Dermis blood vessel endothelial cell (primary cell): ENCODE measurements at regions not wholly inside any gene's neighbourhood (a gene's known extent, or its start where the extent isn't known, plus 50 kb on each side); places are given as distances from the start of the nearest gene placed in this dataset.
"Not testable (repeated sequence)": the region's sequence is repeated elsewhere in the genome, so short reads cannot be mapped to it uniquely, and the experiment has no call there.

Experiments used
- DNase-seq: peaks from one replicate; pipeline ENCODE4 v3.0.0; 2010

DNA sequence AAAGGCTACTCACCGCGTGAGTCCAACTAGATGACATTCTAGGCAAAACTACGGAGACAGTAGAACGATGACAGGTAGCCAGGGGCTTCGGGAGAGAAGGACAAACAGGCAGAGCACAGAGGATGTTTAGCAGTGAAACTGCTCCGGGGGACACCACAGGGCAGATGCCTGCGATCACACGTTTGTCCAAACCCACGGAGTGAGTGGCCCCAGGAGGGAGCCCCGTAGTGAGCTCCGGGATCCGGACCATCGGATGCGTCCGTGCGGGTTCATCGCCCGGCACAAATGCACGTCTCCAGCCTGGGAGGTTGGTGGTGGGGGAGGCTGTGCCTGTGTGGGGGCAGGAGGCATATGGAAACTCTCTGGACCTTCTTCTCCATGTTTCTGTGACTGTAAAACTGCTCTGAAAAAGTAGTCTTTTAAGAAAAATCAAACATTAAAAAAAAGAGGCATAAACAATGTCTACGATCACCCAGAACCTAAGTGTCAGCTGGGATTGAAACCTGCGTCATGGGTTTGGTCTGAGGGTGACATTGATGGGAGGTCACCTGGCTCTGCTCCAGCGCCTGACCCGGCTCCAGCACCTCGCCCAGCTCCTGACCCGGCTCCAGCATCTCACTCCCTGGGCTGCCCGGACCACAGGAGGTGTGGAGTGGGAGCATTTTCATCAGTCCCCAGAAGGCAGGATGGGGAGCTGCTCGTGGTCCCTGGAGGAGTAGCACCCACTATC lies 83.0 kb upstream of the CTDP1 start:
- no peak for DNase-seq

DNA sequence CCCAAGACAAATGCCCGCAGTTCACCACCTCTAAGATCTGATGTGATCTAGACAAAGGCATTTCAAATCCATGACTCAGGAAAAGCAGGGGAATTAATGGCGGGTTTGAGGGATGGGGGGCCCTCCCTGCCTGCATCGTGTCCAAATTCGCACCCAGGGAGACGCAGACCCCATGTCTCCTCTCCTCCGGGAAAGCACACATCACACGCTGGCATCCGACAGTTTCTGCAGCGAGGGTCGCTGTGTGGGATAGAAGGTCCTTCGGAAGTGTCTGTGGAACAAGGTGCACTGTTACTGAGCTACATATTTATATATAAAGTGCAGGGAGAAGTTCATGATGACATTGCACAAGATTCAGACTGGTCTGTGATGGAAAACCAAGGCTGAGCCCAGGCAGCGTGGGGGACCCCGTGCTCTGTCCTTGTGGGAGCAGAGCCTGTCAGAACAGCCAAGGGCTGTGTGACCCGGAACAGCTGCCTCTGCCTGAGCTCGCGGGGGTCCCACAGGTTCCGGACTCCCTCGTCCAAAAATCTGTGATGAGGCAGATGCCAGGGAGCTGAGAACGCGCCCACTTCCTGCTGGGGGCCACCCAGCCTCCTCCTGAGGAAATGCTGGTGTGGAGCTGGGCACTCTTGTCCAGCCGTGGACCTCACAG lies 82.3 kb upstream of the CTDP1 start:
- DNase-seq: no peak

DNA sequence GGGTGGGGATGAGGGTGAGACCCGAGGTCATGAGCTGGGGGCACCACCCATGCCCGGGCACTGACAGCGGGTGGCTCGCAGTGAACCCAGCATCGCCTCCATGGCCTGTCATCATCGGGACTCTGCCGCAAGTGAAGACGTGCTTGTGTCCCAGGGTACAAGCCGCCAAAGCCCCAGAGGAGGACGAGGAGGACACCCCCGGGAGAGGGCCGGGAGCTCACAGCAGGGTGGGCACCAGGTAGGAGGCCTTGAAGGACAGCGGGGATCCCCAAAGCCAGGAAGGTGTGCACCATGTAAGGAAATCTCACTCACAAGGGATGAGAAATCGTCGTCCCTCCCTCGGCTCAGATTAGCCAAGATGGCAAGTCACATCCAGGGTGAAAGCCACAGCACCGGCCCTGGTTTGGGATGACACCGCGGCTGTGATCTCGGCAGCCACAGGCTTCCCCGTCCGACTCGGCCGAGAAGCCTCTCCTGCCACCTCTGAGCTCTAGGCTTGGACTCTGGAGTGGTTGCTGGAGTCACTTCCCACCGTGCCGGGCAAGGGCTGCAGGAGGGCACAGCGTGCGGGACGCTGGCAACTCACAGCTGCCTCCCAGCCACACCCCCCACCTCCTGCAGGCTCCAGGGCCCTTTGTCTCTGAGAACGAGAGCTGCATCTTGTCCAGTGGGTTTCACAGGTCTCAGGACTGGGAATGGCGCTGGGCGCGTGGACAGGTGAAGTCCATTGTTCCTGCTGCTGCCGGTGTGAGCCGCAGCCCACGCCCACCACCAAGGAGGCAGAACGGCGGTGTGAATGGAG lies 81.6 kb upstream of the CTDP1 start:
- no peak for DNase-seq

DNA sequence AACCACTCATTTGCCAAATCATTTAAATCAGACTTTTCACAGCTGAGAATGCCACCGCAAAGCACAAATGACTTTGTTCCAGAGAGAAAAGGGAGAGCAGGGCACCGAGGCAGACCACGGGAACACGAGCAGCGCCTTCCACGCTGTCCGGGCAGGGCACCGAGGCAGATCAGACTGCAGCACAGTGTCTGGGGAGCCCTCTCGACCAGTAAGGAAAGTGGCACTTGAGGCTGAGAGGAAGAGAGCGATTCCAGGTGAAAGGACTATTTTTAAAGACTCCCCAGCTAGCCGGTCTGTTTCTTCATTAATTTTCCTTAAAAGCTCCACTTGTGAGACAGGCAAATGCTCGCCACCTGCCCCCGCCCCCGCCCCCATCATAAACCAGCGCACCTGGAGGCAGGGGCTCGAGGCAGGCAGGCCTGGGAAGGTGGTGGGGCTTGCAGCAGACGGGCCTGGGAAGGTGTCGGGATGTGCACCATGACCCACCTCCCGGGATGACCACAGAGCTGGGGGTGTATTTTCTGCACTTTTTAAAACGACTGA lies 80.9 kb upstream of the CTDP1 start:
- DNase-seq: no peak

DNA sequence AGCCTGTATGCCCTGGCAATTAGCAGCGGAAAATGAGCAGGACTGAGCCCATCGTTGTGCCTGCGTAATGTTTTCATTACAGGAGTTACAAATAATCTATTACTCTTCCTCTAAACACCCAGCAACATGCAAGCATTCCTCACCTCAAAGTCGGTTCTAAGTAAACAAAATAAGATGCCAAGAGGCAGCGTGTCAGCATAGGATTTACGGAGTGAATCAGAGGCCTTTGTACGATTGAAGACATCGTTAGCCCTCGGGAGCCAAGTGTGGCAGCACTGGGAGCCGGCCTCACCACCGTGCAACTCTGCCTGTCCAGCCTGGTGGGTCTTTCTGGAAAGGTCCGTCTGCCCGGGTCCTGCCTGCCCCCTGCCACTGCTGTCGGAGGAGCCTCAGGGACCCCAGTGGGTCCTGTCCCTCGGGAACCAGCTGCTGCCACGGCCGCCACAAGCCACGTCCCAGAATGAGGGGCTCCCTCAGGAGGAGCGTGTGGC lies 80.1 kb upstream of the CTDP1 start:
- no peak for DNase-seq

DNA sequence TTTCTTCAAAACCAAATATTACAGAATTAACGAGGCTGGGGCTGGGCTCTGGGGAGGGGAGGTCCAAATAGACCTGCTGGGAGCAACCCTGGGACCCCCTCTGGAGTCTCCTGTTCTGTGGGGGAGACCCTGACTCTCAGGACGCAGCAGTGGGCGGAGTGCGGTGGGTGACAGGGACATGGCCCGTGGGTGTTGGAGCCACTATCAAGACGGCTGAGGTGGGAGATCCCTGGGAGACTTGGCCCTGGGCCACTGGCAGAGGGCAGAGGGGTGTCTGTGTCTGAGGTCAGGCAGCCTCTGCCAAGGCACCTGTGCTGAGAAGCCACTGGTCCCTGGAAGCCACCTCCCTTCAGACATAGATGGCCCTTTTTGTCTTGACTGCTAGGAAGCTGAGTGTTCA lies 79.5 kb upstream of the CTDP1 start:
- no peak for DNase-seq

DNA sequence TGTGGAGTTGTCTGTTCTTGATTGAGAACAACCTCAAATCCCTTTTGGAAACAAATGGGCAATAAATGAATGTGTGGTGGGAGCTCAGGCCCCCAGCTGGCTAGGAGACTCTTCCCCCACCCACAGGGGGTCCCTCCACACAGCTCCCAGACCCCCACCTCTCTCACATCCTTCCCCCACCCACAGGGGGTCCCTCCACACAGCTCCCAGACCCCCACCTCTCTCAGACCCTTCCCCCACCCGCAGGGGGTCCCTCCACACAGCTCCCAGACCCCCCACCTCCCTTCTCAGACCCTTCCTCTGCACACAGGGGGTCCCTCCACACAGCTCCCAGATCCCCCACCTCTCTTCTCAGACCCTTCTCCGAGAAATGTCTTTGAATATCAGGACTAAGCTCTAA lies 79.0 kb upstream of the CTDP1 start:
- DNase-seq: no peak

DNA sequence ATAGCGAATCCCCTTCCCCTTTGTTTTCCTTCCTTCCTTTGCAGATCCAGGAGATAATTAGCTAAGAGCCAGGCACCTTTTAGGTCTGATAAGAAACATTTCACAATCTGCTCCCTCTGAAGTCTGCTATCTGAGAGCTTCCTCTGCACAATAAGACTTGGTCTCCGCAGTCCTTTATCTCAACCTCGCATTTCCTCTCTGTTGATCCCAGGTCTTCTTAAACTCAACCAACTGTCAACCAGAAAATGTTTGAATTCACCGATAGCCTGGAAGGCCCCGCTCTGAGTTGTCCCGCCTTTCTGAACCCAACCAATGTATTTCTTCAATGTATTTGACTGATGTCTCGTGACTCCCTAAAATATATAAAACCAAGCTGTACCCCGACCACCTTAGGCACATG lies 78.4 kb upstream of the CTDP1 start:
- no peak for DNase-seq

DNA sequence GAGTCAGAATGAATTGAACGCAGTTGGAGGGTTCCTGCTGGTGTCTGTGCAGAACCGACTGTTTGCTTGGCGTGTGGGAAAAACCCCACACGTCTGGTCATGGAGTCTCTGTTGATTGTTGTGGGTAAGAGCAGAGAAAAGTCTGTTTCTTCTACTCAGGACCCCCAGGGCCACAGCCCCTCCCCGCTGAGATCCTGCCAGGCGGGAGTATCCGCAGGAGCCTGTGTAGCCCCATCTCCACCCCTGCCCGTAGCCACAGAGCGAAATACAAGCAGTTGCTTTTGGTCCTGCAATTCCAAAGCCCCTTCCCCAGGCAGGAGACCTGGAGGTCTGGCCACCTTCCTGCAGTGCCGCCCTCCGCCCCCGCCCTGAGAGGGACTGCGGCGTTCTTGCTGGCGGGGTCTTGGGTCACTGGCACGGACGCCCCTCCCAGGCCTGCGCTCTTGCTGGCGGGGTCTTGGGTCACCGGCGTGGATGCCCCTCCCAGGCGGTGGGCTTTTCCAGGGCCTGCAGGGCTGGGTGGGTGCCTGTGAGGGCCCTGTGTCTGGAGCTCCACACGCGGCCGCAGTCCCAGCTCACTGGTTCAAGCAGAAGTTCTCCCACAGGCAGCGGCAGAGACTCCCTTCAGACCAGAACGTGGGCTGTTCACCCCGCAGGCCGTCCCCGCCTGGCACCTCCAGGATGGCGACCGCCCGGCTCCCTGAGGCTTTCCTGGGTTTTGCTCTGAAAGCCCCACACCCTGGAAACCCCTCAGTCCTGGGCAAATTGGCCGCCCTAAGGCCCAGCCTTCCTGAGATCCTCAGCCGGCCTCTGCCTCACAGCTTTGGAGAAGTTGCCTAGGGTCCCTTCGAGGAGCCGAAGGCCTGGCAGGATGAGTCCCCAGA lies 76.0 kb upstream of the CTDP1 start:
- no peak for DNase-seq

DNA sequence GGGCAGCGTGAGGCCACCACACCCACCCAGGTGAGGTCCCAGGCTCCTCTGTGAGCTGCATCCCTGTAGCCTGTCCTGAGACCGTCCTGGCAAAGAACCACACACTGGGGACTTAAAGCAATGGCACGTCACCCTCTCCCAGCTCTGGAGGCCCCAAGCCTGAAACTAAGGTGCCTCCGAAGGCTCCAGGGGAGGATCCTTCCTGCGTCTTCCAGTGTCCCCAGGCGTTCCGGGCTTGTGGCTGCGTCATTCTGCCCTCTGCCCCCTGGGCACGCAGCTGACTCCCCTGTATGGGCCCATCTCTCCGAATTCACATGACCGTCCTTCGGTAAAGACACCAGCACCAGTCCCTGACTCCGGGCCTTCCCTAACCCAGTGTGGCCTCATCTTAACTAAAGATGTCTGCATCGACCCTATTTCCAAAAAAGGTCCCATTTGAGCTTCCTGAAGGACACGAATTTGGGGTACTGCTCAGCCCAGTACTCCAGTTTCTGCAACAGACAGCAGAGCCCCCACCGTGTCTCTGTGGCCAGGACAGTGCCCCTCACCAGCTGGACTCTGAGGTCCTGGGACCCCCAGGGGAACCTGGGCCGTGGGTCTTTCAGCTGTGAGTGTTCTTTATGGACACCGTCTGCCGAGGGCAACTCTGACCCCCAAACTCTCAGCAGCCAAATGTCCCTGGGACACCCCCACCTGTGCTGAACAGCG lies 75.2 kb upstream of the CTDP1 start:
- DNase-seq: no peak

DNA sequence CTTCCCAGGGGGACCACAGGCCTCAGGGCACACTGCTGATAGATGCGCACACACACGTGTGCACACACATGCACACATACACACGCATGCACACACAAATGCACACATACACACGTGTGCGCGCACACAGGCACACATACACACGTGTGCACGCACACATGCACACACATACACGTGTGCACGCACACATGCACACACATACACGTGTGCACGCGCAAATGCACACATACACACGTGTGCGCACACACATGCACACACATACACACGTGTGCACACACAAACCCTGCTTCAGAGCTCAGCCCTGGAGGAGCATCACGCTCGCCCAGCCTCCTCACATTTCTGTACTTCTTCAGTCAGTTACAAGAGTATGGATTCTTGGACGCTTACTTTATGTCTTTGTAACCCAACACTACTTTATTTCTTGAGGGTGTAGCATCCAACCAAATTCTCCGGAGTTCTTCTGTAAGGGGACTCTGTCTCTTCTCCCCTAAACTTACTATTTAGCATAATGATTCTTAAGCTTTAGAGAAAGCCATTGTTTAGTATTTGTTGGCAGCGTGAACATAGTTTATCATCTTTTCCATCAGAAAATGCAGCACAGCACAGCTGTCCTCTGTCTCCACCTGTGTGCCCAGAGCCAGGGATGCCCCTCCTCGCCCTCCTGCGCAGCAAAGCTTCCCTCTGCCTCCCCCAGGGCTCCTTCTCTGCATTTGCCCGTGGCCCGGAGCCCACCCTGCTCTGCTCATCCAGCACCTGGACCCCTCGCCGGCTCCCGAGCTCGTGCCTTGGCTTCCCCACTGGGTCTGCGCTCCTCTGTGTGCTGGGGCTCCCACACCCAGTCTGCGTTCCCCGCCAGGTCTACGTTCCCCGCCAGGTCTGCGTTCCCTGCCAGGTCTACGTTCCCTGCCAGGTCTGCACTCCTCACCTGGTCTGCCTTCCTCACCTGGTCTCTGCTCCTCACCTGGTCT lies 74.4 kb upstream of the CTDP1 start:
- no peak for DNase-seq

DNA sequence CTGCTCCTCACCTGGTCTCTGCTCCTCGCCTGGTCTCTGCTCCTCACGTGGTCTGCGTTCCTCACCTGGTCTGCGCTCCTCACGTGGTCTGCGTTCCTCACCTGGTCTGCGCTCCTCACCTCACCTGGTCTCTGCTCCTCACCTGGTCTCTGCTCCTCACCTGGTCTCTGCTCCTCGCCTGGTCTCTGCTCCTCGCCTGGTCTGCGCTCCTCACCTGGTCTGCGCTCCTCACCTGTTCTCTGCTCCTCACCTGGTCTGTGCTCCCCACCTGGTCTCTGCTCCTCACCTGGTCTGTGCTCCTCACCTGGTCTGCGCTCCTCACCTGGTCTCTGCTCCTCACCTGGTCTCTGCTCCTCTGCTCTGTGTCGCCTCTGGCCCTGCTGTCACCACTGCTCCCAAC lies 73.5 kb upstream of the CTDP1 start:
- not testable (repeated sequence) for DNase-seq

DNA sequence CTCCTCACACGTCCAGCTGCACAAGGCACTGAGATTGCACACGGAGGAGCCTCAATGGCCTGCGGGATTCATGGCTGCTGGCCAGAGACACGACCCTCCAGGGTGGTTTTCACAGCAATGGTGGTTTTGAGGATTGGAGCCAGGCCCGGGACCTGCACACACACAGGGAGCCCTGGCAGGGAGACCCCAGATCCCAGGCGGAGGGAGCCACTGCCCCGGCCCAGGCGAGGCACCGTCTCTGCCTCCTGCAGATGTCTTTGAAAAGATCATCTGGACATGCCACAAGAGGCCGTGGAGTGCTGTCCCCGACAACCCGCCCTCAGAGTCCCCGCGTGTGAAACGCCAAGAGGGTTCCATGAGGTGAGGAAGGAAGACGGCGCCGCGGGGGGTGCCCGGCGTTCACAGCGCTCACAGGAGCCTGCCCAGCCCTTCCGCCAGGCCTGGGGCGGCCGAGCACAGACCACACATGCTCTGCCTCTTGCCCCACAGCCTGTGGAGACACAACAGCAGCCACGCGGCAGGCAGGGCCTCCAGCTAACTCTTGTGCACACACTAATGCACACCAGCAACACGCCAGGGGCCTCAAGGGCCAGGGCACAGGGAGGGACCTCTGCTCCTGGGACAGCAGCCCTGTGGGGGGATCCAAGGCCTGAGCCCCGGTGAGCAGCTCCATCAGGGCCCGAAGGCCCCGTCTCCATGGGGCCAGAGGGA lies 72.8 kb upstream of the CTDP1 start:
- DNase-seq: no peak

DNA sequence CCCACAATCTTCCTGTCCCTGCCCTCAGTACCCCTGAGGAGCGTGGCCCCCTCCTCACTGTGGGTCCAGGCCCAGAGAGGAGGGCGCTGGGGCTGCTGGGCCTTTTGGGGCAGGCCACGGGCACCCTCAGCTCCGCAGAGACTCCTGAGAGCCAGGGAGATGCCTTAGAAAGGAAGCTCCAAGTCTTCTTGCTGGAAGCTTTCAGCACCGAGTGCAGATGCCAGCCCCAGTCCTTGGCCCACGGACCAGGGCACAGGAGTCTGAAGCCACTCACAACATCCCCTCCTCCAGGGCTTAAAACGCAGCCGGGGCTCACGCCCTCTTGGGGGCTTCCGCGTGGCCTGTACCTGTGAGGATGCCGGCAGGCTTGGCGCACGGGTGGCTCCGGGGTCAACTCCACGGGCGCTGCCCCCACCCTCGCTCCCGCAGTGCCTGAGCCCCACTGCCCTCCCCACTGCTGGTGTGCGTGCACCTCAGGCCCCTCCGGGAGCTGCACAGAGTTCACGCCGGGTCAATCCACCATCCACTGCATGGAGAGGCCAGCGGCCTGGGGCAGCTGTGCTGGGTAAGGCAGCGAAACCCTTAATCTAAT lies 72.1 kb upstream of the CTDP1 start:
- no peak for DNase-seq

DNA sequence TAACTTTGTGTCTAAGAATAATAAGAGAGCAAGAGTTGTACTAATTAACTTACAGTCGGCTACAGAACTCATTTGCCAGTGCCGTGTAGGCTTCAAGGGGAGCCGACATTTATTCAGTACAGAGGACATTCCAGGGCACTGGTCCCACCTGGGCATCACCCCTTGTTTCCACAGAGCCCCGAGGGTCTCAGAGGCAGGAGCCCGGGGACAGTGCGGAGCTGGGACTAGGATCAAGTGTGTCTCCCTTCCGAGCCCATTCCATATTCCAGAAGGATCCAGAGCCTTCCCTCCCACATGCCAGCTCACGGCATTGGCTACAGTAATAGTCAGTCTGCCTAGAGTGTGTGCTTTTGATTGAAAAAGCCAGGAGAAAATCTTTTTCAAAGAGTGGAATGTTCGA lies 71.5 kb upstream of the CTDP1 start:
- no peak for DNase-seq

DNA sequence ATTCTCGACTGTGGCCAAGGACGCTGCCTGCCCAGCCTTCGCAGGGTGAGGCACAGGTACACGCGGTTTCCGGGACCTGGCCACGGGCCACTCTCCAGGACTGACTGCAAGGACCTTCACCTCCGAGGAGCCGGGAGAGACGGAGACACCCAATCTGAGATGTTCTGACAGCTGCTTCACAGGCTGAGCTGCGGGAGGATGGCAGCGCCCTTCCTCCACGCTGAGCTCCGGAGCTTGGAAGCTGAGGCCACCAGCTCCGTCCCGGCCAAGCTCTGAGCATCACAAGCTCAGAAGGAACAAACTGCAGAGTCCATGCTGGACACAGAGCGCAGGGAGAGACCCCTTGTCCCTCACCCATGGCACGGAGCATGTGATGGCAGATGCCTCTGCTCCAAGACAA lies 71.1 kb upstream of the CTDP1 start:
- DNase-seq: no peak

DNA sequence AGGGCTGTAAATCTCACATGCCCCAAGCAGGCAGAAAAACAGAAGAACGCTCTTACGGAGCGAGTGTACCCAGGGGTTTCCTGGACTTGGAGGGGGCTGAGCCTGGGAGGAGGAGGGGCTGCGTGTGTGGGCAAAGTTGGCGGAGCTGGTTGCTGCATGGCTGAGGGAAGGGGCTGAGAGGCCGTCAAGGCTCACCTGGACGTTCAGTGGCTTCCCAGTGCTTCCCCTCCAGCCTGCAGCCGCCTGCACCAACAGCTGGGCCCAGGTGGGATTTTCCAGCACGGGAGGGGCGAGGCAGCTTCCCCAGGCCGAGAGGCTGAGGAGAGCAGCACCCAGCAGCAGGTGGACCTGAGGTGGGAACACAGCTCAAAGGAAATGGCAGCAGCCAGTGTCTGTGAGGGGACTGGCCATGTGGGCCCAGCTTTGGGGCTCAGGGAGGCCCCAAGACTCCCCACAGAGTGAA lies 70.6 kb upstream of the CTDP1 start:
- no peak for DNase-seq

DNA sequence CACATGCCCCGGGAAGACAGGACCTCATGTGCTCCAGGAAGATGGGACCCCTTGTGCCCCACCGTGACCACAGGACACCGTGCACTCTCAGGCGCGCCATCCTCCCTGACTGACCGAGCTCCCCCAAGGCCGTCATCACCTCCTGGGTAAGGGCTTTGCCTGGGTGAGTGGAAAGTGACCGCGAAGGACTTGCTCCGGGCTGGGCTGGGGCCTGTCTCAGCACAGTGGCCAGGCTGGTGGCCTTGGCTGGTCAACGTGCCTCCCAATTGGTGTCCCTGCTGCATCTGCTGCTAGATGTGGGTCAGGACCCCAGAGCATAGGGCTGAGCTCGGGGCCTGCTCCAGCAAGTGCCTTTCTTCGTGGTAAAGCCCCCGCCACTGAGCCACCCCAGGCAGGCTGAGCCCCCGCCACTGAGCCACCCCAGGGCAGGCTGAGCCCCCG lies 69.7 kb upstream of the CTDP1 start:
- DNase-seq: no peak

DNA sequence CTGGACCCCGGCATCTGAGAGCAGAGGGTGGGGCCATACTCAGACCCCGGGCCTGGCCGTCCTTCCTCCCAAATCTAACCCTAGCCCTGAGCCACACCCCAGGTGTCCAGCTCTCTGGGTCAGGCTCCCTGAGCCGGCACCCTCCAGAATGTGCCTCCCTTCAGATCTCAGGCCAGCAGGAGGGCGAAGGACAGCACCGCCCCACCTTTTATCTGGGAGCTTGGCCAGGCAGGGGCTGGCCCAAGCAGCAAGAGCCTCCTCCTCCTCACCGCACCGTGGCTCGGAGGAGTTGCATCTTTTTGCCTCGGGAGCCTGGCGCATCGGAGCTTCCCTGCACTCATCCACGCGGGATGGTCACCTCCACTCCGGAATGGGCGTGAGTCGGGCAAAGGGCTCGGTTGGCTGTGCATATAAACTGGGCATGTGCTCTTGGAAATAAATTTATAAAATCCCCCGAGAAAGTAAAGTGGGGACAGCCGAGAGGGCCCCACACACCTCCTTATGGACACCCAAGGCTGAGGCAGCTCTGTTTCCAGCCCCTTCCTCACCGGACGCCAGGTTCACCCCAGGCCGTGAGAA lies 69.1 kb upstream of the CTDP1 start:
- no peak for DNase-seq
